LNCaP clone FGC (cell line): ENCODE measurements at regions not wholly inside any gene's neighbourhood (a gene's known extent, or its start where the extent isn't known, plus 50 kb on each side); places are given as distances from the start of the nearest gene placed in this dataset.

Experiments used
- DNase-seq: peaks from one replicate; pipeline ENCODE4 v3.0.0-alpha.2; 2011; ENCODE audit warnings: low read depth
- H3K4me3 ChIP-seq: 2 replicates; pipeline ENCODE4 v1.5.1; 2011; ENCODE audit warnings: mild to moderate bottlenecking, low read depth, low read length, control low read depth
- CTCF ChIP-seq: IDR thresholded peaks from 2 replicates; pipeline ENCODE4 v1.5.1; 2012; ENCODE audit warnings: mild to moderate bottlenecking; ENCODE audit not compliant: control insufficient read depth, insufficient read depth; ENCODE audit errors: extremely low read depth

GRCh38 chr14:95808371-95808770 is 68.3 kb upstream of the TUNAR start:
- DNase-seq = no peak
- no peak for TF ChIP-seq CTCF
- no peak overlapping the region for H3K4me3 ChIP-seq

- no peak for TF ChIP-seq CTCF
- no peak overlapping the region for H3K4me3 ChIP-seq
- DNase-seq = peak; percentile 41
These were observed 79.8 kb upstream of the TUNAR start for GRCh38 chr14:95796788-95797187.

- H3K4me3 ChIP-seq = no peak overlapping the region
- no peak for TF ChIP-seq CTCF
- DNase-seq = no peak
These were observed 74.0 kb upstream of the TCL1A start for GRCh38 chr14:95787941-95788340.

GRCh38 chr14:95786566-95786965 is 72.6 kb upstream of the TCL1A start:
- H3K4me3 ChIP-seq = no peak overlapping the region
- no peak for DNase-seq
- TF ChIP-seq CTCF = no peak

GRCh38 chr14:95784137-95784536 is 70.2 kb upstream of the TCL1A start:
- H3K4me3 ChIP-seq = no peak overlapping the region
- no peak for TF ChIP-seq CTCF
- peak; percentile 33 for DNase-seq

- TF ChIP-seq CTCF = no peak
- no peak overlapping the region for H3K4me3 ChIP-seq
- no peak for DNase-seq
These were observed 63.0 kb upstream of the TCL1A start for GRCh38 chr14:95776798-95777534.

- H3K4me3 ChIP-seq = no peak overlapping the region
- no peak for DNase-seq
- TF ChIP-seq CTCF = peak; percentile 79
These were observed 60.6 kb upstream of the TCL1A start for GRCh38 chr14:95774265-95775160.
